Stimulated activated memory B cell treated with anti-CD40 and anti-IgM and Interleukin-4, amounts not matched to agents 10 μg/mL and 1 μg/mL and 100 μg/mL, for 72 hours (primary cell): ENCODE measurements at regions not wholly inside any gene's neighbourhood (a gene's known extent, or its start where the extent isn't known, plus 50 kb on each side); places are given as distances from the start of the nearest gene placed in this dataset.

ENCODE experiments used
- ATAC-seq: fragments of 150-1000 bp; cut with Tn5 transposase; 2 replicates; pipeline ENCODE4 v1.10.0; 2021
- H3K27ac Mint-ChIP-seq: one replicate; pipeline ENCODE4 v1.8.0; 2022; ENCODE audit warnings: mild to moderate bottlenecking, mixed read lengths
- H3K27me3 Mint-ChIP-seq: one replicate; pipeline ENCODE4 v1.8.0; 2022; ENCODE audit warnings: mixed read lengths
- H3K36me3 Mint-ChIP-seq: one replicate; pipeline ENCODE4 v1.8.0; 2022; ENCODE audit warnings: mixed read lengths
- H3K4me1 Mint-ChIP-seq: one replicate; pipeline ENCODE4 v1.8.0; 2022; ENCODE audit warnings: mixed read lengths
- H3K4me3 Mint-ChIP-seq: one replicate; pipeline ENCODE4 v1.8.0; 2022; ENCODE audit warnings: mild to moderate bottlenecking, moderate library complexity, mixed read lengths
- H3K9me3 Mint-ChIP-seq: one replicate; pipeline ENCODE4 v1.8.0; 2022; ENCODE audit warnings: mixed read lengths

DNA sequence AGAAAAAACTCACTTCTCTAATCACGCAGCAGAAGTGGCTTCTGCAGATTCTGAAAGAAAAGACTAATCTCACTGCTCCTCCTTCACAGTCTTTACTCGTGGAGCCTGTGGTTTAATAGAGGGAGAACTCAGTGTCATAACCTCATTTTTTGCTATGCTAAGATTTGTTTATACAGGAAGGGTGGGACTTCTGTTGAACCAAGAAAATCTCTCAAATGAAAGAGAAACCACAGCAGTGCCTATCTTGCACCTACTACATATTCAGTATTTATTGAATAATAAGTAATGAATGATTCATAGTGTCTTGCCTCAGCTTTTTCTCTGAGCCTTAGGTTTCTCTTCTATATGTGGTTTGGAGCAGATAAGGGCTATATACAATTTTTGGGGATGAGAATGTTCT, 136.1 kb upstream of the DMAC1 start:
- peak; percentile 89 for ATAC-seq
- Mint-ChIP-seq H3K4me1 (peaks cover 14% of the 10 kb centered on the region), H3K9me3 (peaks cover 3% of the 10 kb centered on the region), H3K4me3 (peak overlapping the region; percentile 51), H3K27me3 (no peaks in the 10 kb centered on the region), H3K36me3 (peaks cover 12% of the 10 kb centered on the region), H3K27ac (peak overlapping the region; percentile 89)

DNA sequence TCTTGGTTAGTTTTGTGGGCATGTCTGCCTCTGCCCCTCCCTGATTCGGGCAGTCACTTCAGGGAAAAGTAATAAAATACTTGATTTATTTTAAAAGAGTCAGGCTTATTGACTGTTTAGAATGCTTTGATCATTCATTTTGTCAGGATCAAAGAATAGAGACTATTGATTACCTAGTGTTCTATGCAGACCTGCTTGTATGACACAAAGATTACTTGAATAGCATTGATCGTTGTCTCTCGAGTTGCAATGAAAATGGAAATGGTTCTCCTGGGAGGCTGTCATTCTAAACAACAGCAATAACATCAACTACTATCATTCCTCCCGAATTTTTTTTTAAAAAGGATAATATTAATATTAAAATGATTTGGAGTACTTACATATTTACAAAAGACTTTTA, 133.2 kb upstream of the DMAC1 start:
- H3K4me1 Mint-ChIP-seq = peaks cover 14% of the 10 kb centered on the region
- H3K36me3 Mint-ChIP-seq = no peaks in the 10 kb centered on the region
- no peak for ATAC-seq
- no peak overlapping the region for H3K27ac Mint-ChIP-seq
- no peaks in the 10 kb centered on the region for H3K27me3 Mint-ChIP-seq
- H3K9me3 Mint-ChIP-seq = no peaks in the 10 kb centered on the region
- H3K4me3 Mint-ChIP-seq = no peak overlapping the region

DNA sequence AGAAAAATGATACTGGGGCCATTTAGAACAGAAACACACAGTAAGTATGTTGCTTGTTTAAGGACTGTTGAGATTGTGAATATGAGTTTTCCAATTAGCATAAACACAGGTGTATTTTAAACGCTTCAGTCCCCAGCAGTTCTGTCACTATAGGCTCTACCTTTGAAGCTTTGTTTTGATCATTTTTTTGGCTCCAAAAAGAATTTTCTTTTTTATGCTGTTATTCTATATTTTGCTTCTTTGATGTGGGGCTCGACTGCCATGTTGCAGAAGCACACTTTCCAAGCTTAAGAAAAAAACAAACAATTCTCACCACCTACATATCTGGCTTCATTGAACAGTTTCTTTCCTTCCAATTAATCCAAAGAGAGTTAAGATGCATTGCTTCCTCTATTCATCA, 131.0 kb upstream of the DMAC1 start:
- H3K27me3 Mint-ChIP-seq = no peaks in the 10 kb centered on the region
- H3K4me1 Mint-ChIP-seq = peaks cover 4% of the 10 kb centered on the region
- H3K9me3 Mint-ChIP-seq = no peaks in the 10 kb centered on the region
- H3K36me3 Mint-ChIP-seq = no peaks in the 10 kb centered on the region
- ATAC-seq = no peak
- H3K27ac Mint-ChIP-seq = no peak overlapping the region
- H3K4me3 Mint-ChIP-seq = no peak overlapping the region

DNA sequence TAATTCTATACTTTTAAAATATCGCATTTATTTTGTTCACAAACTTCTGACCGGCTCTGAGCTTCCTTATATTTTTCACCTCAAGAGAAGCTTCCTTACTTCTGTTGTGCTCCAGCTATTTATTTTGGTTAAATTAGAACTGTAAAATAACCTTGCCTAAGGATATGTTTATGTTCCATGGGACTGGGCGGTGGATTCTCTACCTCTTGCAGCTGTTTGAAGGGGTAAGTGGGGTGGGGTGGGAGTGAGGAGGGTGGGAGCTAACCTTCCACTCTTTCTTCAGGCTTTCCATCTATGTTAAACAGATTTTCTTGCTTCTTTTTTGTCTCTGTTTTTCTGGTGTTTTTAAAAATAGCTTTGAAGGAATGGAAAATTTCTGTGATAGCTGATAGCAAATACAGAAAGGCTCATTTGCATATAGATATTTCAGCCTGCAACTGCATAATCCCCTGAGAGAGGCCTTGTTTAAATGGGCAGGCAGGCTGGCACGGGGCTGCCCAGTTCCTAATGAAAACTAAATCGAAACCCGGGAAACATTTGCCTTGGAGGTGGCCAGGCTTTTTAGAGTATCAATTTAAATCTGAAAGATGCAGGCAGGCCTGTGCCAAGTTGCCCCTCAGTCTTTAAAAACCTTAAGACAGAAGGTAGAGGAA, 122.1 kb upstream of the DMAC1 start:
- no peaks in the 10 kb centered on the region for H3K9me3 Mint-ChIP-seq
- no peaks in the 10 kb centered on the region for H3K36me3 Mint-ChIP-seq
- peaks cover 30% of the 10 kb centered on the region for H3K4me1 Mint-ChIP-seq
- no peak for ATAC-seq
- H3K4me3 Mint-ChIP-seq = no peak overlapping the region
- peak overlapping the region; percentile 65 for H3K27ac Mint-ChIP-seq
- no peaks in the 10 kb centered on the region for H3K27me3 Mint-ChIP-seq

DNA sequence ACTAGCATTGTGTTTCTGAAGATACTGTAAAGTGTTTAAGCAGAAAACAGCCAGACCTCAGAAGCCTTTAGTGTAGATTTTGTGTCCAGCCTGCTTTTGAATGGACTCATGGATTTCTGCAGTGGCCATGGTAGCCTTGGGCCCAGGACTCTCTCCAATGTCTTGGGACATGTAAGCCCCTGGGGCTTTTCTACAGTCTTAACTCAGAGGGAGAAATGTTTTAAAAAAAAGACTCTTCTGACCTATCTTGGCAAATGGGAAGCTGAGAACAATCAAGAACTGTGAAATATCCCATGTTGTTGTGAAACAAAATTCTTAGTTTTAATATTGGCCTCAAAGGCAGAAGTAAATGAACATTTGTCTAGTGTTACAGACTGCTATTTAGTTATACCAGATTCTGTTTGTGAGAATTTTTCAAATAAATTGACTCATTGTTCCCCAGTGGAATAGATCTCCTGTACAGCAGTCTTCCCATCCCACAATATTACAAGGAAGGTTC, 112.5 kb upstream of the DMAC1 start:
- Mint-ChIP-seq H3K36me3 (no peaks in the 10 kb centered on the region), H3K27me3 (no peaks in the 10 kb centered on the region)

DNA sequence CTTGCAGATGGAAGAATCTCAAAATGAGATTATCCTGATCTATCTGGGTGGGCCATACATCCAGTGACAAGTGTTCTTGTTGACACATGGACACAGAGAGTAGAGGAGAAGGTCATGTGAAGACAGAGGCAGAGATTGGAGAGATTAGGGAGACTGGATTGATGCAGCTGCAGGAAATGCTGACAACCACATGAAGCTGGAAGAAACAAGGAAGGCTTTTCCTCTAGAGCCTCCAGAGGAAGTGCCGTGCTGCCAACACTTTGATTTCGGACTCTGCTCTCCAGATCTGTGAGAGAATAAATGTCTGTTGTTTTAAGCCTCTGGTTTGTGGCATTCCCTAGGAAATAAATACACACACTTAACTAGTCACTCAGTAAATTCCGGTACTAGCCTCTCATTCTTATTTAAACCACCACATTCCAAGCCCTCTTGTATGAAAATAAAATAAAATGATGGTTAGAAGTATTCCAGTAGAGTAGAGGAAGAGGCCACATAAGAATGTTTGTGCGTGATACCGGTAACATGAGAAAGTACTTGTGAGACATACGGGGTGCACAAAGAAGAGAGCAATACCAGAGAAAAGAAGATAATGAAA, 110.9 kb upstream of the DMAC1 start:
- H3K4me1 Mint-ChIP-seq = peaks cover 6% of the 10 kb centered on the region
- no peak overlapping the region for H3K4me3 Mint-ChIP-seq
- H3K27me3 Mint-ChIP-seq = no peaks in the 10 kb centered on the region
- ATAC-seq = no peak
- no peaks in the 10 kb centered on the region for H3K36me3 Mint-ChIP-seq
- H3K27ac Mint-ChIP-seq = no peak overlapping the region
- H3K9me3 Mint-ChIP-seq = no peaks in the 10 kb centered on the region

More for the DNA sequence above, 112.5 kb upstream of the DMAC1 start:
- Mint-ChIP-seq H3K4me1 (peaks cover 6% of the 10 kb centered on the region), H3K27ac (no peak overlapping the region), H3K9me3 (no peaks in the 10 kb centered on the region), H3K4me3 (no peak overlapping the region)
- ATAC-seq = no peak

DNA sequence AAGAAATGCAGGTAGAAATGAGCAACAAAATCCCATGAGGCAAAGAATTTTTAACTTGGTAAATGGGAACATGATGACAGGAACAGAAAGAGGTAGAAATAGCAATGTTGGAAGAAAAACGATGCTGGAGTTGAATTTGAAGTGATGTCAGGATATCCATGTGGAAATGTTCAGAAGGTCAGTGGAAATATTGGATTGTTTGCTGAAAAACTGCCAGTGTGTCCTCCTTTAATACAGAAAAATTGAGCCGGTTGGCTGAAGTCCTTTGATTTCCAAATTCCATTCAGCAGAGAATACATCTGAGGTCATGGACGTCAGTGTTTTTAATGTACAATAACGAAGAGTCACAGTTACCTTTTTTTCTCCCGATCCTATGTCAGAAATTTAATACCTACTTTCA, 110.0 kb upstream of the DMAC1 start:
- peaks cover 6% of the 10 kb centered on the region for H3K4me1 Mint-ChIP-seq
- H3K27me3 Mint-ChIP-seq = no peaks in the 10 kb centered on the region
- H3K36me3 Mint-ChIP-seq = no peaks in the 10 kb centered on the region
- no peak for ATAC-seq
- H3K9me3 Mint-ChIP-seq = no peaks in the 10 kb centered on the region
- H3K4me3 Mint-ChIP-seq = no peak overlapping the region
- no peak overlapping the region for H3K27ac Mint-ChIP-seq

DNA sequence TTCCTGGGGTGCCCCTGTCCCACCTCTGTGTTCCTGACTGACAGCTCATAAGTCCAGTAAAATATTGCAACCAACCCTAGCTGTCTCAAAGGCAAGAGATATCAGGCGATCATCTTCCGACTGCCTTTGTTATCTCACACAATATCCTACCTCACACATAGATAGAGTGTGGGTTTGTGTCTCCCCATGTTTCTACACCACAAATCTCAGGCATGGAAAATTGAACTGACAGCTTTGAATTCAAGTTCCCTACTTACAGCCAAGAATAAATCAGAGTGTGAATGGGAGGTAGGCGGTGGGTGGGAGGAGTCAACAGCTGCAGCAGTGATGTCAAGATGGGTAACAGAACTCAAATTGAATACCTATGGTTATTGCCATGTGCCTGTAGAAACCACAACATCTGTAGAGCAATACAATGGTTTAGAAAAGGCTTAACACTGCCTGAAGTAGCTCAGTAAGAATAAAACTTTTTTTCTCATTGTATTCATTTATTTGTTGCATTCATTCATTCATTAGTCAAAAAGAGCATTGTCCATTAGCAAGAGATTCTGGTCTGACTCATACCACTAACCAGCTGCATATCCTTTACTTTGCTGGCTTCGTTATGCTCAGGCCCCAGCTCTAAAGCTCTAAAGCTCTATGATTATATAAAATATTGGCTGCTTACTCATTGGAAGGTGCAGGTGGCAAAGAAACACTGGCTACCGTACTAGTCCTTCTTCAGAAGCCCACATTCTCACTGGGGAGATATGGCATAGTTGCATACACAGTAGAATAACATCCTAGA, 108.2 kb upstream of the DMAC1 start:
- Mint-ChIP-seq H3K27me3 (no peaks in the 10 kb centered on the region), H3K9me3 (no peaks in the 10 kb centered on the region), H3K36me3 (no peaks in the 10 kb centered on the region), H3K27ac (no peak overlapping the region), H3K4me1 (peaks cover 4% of the 10 kb centered on the region), H3K4me3 (no peak overlapping the region)
- no peak for ATAC-seq

DNA sequence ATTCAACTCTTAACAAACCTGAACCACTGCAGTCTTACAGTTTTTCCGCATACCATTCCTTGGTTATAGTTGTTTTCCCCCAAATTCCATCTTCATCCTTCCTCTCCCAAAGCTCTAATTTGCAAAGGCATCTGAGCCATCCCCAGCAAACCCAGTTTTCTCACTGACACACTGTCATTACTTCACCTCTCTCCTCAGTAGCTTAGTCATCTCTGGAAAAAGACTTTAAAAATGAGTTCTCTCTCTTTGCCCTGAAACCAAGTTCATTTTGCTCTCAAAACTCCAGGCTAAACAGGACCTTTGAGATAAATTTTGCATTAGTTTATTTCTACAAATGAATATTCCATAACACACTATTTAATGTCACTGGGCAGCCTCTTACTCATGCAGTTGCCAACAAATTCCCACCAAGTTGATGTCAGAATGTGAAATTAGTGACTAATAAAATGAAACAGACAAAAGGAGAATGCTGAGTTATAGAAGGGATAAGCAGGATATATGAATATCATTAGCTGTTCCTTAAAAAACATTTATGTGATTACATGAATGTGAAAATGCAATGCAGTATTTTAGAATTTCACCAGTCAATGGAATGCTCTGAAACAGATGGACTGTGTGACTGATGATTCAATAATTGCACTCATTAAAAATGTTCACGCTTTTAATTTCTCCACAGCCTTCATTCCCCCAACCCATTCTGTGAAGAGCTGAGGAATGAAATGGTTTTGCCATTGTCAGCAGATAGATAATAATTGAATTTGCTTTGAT, 107.4 kb upstream of the DMAC1 start:
- H3K4me3 Mint-ChIP-seq = no peak overlapping the region
- H3K36me3 Mint-ChIP-seq = no peaks in the 10 kb centered on the region
- H3K9me3 Mint-ChIP-seq = no peaks in the 10 kb centered on the region
- no peak for ATAC-seq
- H3K27me3 Mint-ChIP-seq = no peaks in the 10 kb centered on the region
- no peak overlapping the region for H3K27ac Mint-ChIP-seq
- H3K4me1 Mint-ChIP-seq = no peaks in the 10 kb centered on the region

DNA sequence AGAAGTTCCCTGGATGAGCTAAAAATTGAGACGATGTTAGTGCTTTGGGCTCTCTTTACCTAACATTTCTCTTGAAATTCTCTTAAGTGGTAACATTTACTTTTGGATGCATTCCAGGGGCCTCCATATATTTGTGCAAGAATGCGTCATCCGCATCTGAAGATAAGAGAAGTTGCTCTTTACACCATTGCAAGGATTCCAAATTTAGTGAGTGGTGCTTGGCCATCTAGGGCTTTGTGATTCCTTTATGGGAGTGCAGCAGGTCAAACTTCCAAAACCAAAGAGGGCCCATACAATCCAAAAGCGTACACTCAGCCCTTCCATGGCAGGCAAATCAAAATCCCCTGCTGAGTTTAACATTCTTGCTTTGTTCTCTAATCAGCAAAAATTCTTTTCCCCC, 102.0 kb upstream of the DMAC1 start:
- Mint-ChIP-seq H3K27me3 (no peaks in the 10 kb centered on the region), H3K9me3 (no peaks in the 10 kb centered on the region), H3K4me3 (no peak overlapping the region), H3K4me1 (no peaks in the 10 kb centered on the region), H3K36me3 (no peaks in the 10 kb centered on the region), H3K27ac (no peak overlapping the region)
- no peak for ATAC-seq

DNA sequence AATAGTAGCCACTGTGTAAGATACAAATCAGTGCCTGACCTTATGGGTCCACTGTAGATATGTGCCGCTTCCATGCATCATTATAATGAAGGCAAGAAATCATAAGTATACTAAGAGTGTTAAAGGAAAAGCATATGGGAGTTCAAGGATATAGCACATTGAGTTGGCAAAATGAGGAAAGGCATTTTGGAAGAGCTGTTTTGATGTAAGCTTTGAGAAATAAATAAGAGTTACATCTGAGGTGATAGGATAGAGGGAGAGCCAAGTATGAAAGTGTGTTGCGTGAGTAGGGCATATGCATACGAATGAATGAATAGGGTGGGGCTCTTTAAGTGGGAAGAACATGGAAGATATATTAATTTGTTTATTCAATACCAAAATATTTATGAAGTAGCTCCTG, 101.0 kb upstream of the DMAC1 start:
- Mint-ChIP-seq H3K27me3 (no peaks in the 10 kb centered on the region), H3K36me3 (no peaks in the 10 kb centered on the region), H3K4me1 (no peaks in the 10 kb centered on the region), H3K4me3 (no peak overlapping the region), H3K9me3 (no peaks in the 10 kb centered on the region), H3K27ac (no peak overlapping the region)
- ATAC-seq = no peak

DNA sequence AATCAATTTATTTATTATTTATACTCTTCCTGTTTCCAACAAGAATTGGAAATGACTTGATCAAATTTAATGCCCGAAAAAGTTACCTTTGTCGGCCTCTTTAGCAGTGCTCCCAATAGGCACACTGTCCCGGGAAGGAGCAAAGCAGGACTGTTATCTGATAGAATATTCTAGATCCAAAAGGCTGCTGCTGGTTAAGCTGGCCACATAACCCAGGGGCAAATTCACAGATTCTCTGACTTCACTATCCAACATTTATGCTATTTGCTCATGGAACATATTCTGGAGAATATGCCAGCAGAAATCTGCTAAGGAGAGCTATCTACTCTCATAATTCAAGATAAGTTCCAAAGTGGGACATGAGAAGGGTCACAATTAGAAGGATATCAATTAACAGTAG, 100.2 kb upstream of the DMAC1 start:
- Mint-ChIP-seq H3K27ac (no peak overlapping the region), H3K4me1 (no peaks in the 10 kb centered on the region), H3K4me3 (no peak overlapping the region), H3K36me3 (no peaks in the 10 kb centered on the region), H3K27me3 (no peaks in the 10 kb centered on the region), H3K9me3 (no peaks in the 10 kb centered on the region)
- no peak for ATAC-seq

DNA sequence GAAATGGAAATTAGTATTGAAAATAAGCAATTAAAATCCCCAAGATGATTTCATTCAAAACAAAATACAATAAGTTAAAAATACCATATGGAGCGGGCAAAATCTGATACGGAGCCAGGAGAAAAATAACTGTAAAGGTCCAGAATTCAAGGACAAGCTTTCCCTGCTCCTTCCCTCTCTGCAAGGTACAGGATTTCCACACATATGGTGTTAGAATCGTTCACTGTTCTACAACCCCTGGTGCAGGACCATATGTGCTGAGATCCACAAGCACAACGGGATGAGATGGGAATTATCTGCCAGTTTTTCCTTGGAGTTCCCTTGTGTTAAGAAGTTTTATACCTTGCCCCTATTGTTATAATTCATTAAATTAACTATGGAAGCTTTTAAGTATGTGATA, 94.7 kb upstream of the DMAC1 start:
- no peaks in the 10 kb centered on the region for H3K36me3 Mint-ChIP-seq
- no peaks in the 10 kb centered on the region for H3K27me3 Mint-ChIP-seq
- peaks cover 4% of the 10 kb centered on the region for H3K9me3 Mint-ChIP-seq
- no peak overlapping the region for H3K4me3 Mint-ChIP-seq
- no peak overlapping the region for H3K27ac Mint-ChIP-seq
- H3K4me1 Mint-ChIP-seq = no peaks in the 10 kb centered on the region
- ATAC-seq = no peak

DNA sequence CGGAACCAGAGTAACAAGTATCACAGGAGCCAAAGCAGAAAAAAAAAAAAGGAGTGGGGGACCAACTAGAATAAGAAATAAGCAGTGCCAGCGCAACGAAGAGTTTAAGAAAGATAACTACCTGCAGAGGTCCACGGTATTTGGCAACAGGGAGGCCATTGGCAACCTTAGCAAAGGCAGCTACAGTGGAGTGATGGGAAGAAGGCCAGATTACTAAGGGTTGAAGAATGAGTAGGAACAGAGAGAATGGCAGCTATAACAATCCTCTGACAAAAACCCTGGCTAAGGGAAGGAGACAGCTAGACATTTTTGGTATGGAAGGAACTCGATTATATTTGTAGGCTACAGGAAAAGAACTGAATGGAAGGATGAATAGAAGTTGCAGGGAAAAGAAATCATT, 93.4 kb upstream of the DMAC1 start:
- H3K27me3 Mint-ChIP-seq = no peaks in the 10 kb centered on the region
- H3K27ac Mint-ChIP-seq = no peak overlapping the region
- peaks cover 4% of the 10 kb centered on the region for H3K9me3 Mint-ChIP-seq
- H3K36me3 Mint-ChIP-seq = no peaks in the 10 kb centered on the region
- H3K4me3 Mint-ChIP-seq = no peak overlapping the region
- no peak for ATAC-seq
- H3K4me1 Mint-ChIP-seq = no peaks in the 10 kb centered on the region

DNA sequence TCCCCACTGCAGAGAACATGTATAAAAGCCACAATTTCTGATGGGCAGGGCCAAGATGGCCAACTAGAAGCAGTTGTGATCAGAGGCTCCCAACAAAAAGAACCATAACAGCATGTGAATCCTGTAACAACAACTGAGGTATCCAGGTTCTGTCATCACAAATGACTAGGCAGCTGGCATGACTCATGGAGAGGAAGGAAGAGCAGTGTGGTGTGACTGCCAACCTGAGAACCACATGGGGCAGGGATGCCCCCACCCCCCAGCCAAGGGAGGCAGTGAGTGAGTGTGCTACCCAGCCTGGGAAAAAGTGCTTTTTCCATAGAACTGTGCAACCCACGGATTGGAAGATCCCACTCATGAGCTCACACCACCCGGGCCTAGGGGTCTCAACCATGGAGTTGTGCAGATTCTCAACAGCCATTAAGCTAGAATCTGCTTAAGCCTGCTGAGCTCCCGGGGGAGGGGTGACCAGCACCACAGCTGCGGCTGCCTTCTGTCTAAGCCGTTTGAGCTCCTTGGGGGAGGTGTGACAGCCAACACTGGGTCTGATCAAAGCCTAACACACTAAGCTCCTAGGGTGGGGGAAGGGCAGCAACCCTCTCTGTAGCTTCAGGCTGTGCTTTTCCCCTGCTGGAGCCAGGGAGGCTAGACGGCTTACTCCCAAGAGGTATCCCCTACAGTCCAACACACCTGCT, 80.1 kb upstream of the DMAC1 start:
- H3K27ac Mint-ChIP-seq = no peak overlapping the region
- ATAC-seq = no peak
- H3K9me3 Mint-ChIP-seq = peaks cover 12% of the 10 kb centered on the region
- H3K4me1 Mint-ChIP-seq = peaks cover 27% of the 10 kb centered on the region
- H3K36me3 Mint-ChIP-seq = peaks cover 6% of the 10 kb centered on the region
- H3K27me3 Mint-ChIP-seq = no peaks in the 10 kb centered on the region
- H3K4me3 Mint-ChIP-seq = no peak overlapping the region
